SK-N-SH treated with all-trans-retinoic acid at 6 μM for 48 hours (cell line): ENCODE measurements at regions not wholly inside any gene's neighbourhood (a gene's known extent, or its start where the extent isn't known, plus 50 kb on each side); places are given as distances from the start of the nearest gene placed in this dataset.

Experiments
- ATAC-seq: fragments of 200-7000 bp; cut with Tn5 transposase; 3 replicates; pipeline ENCODE4 v1.9.1; 2020; ENCODE audit warnings: mild to moderate bottlenecking, moderate library complexity
- ARNTL ChIP-seq: fragments of 450-650 bp; formaldehyde crosslinking; IDR thresholded peaks from 2 replicates; pipeline ENCODE4 v1.5.0; 2020; ENCODE audit warnings: low read depth, mild to moderate bottlenecking, moderate library complexity, borderline replicate concordance
- BACH2 ChIP-seq: fragments of 250-450 bp; sonication (Bioruptor Pico); IDR thresholded peaks from 2 replicates; pipeline ENCODE4 v1.9.0; 2021; ENCODE audit warnings: mild to moderate bottlenecking, borderline replicate concordance
- CREB5 ChIP-seq: fragments of 250-450 bp; sonication (Bioruptor Pico); IDR thresholded peaks from 2 replicates; pipeline ENCODE4 v1.5.1; 2020; ENCODE audit warnings: low read depth, mild to moderate bottlenecking, moderate library complexity
- CSDC2 ChIP-seq: fragments of 250-450 bp; sonication (Bioruptor Pico); IDR thresholded peaks from 2 replicates; pipeline ENCODE4 v1.5.0; 2020; ENCODE audit warnings: mild to moderate bottlenecking, moderate library complexity
- ESRRG ChIP-seq: fragments of 250-450 bp; sonication (Bioruptor Pico); IDR thresholded peaks from 2 replicates; pipeline ENCODE4 v1.6.1; 2021; ENCODE audit warnings: mild to moderate bottlenecking
- GLIS3 ChIP-seq: fragments of 250-450 bp; sonication (Bioruptor Pico); IDR thresholded peaks from 2 replicates; pipeline ENCODE4 v1.5.0; 2020; ENCODE audit warnings: mild to moderate bottlenecking, moderate library complexity
- ISL1 ChIP-seq: fragments of 250-450 bp; sonication (Bioruptor Pico); IDR thresholded peaks from 2 replicates; pipeline ENCODE4 v2.1.2; 2022; ENCODE audit warnings: mild to moderate bottlenecking, moderate library complexity
- OSR1 ChIP-seq: fragments of 250-450 bp; sonication (Bioruptor Pico); IDR thresholded peaks from 2 replicates; pipeline ENCODE4 v1.8.0; 2022; ENCODE audit warnings: moderate library complexity, mild to moderate bottlenecking, inconsistent platforms
- POU6F1 ChIP-seq: fragments of 250-450 bp; sonication (Bioruptor Pico); IDR thresholded peaks from 2 replicates; pipeline ENCODE4 v1.8.0; 2021; ENCODE audit warnings: low read depth, mild to moderate bottlenecking, moderate library complexity, borderline replicate concordance
- PPARA ChIP-seq: fragments of 250-450 bp; sonication (Bioruptor Pico); IDR thresholded peaks from 2 replicates; pipeline ENCODE4 v1.5.0; 2020; ENCODE audit warnings: mild to moderate bottlenecking, borderline replicate concordance
- RARB ChIP-seq: fragments of 250-450 bp; sonication (Bioruptor Pico); IDR thresholded peaks from 2 replicates; pipeline ENCODE4 v1.8.0; 2021; ENCODE audit warnings: mild to moderate bottlenecking, moderate library complexity
- SNAI2 ChIP-seq: fragments of 250-450 bp; sonication (Bioruptor Pico); IDR thresholded peaks from 2 replicates; pipeline ENCODE4 v1.5.0; 2020; ENCODE audit warnings: mild to moderate bottlenecking, moderate library complexity
- TCF4 ChIP-seq: fragments of 250-450 bp; sonication (Bioruptor Pico); IDR thresholded peaks from 2 replicates; pipeline ENCODE4 v1.8.0; 2021; ENCODE audit warnings: mild to moderate bottlenecking, moderate library complexity, borderline replicate concordance
- TOX ChIP-seq: fragments of 250-450 bp; sonication (Bioruptor Pico); IDR thresholded peaks from 2 replicates; pipeline ENCODE4 v1.8.0; 2021; ENCODE audit warnings: mild to moderate bottlenecking, moderate library complexity, borderline replicate concordance
- TSHZ2 ChIP-seq: fragments of 250-450 bp; sonication (Bioruptor Pico); IDR thresholded peaks from 2 replicates; pipeline ENCODE4 v1.5.0; 2020; ENCODE audit warnings: mild to moderate bottlenecking, moderate library complexity
- ZC3H10 ChIP-seq: fragments of 250-450 bp; sonication (Bioruptor Pico); IDR thresholded peaks from 2 replicates; pipeline ENCODE4 v1.5.1; 2021; ENCODE audit warnings: mild to moderate bottlenecking, moderate library complexity
- ZFP3 ChIP-seq: fragments of 250-450 bp; sonication (Bioruptor Pico); IDR thresholded peaks from 2 replicates; pipeline ENCODE4 v1.5.0; 2020; ENCODE audit warnings: mild to moderate bottlenecking, moderate library complexity
- ZFP30 ChIP-seq: fragments of 450-650 bp; formaldehyde crosslinking; IDR thresholded peaks from 2 replicates; pipeline ENCODE4 v1.5.0; 2022; ENCODE audit warnings: mild to moderate bottlenecking, moderate library complexity
- ZNF70 ChIP-seq: fragments of 450-650 bp; formaldehyde crosslinking; IDR thresholded peaks from 2 replicates; pipeline ENCODE4 v1.5.0; 2020; ENCODE audit warnings: mild to moderate bottlenecking, moderate library complexity
- ZNF8 ChIP-seq: fragments of 450-650 bp; formaldehyde crosslinking; IDR thresholded peaks from 2 replicates; pipeline ENCODE4 v1.5.0; 2020; ENCODE audit warnings: mild to moderate bottlenecking, moderate library complexity

- no peak for ATAC-seq
- TF ChIP-seq TCF4 (CRISPR knock-in tag), result no peak
- TF ChIP-seq TOX, result no peak
- no peak for TF ChIP-seq ZNF70 (CRISPR knock-in tag)
- no peak for TF ChIP-seq TSHZ2 (CRISPR knock-in tag)
- no peak for TF ChIP-seq ARNTL
- TF ChIP-seq BACH2 (CRISPR knock-in tag), result no peak
- no peak for TF ChIP-seq ZC3H10 (CRISPR knock-in tag)
- TF ChIP-seq OSR1 (CRISPR knock-in tag), result no peak
- no peak for TF ChIP-seq POU6F1 (CRISPR knock-in tag)
- TF ChIP-seq RARB (CRISPR knock-in tag), result no peak
- TF ChIP-seq CREB5 (CRISPR knock-in tag), result no peak
- no peak for TF ChIP-seq PPARA (CRISPR knock-in tag)
- TF ChIP-seq ZFP30 (CRISPR knock-in tag), result no peak
- TF ChIP-seq ISL1, result no peak
- TF ChIP-seq ESRRG (CRISPR knock-in tag), result no peak
- TF ChIP-seq GLIS3 (CRISPR knock-in tag), result no peak
- TF ChIP-seq CSDC2 (CRISPR knock-in tag), result no peak
- TF ChIP-seq ZNF8, result no peak
- no peak for TF ChIP-seq ZFP3 (CRISPR knock-in tag)
- no peak for TF ChIP-seq SNAI2 (CRISPR knock-in tag)
These were observed 507.6 kb downstream of the SUCLG1 start for GRCh38 chr2:83951378-83951947.

GRCh38 chr2:83949361-83949760 lies 509.7 kb downstream of the SUCLG1 start:
- no peak for TF ChIP-seq TOX
- TF ChIP-seq ZNF70 (CRISPR knock-in tag), result no peak
- no peak for TF ChIP-seq ESRRG (CRISPR knock-in tag)
- no peak for TF ChIP-seq TSHZ2 (CRISPR knock-in tag)
- no peak for TF ChIP-seq TCF4 (CRISPR knock-in tag)
- TF ChIP-seq GLIS3 (CRISPR knock-in tag), result no peak
- TF ChIP-seq RARB (CRISPR knock-in tag), result no peak
- TF ChIP-seq BACH2 (CRISPR knock-in tag), result no peak
- TF ChIP-seq POU6F1 (CRISPR knock-in tag), result no peak
- no peak for TF ChIP-seq CSDC2 (CRISPR knock-in tag)
- no peak for ATAC-seq

GRCh38 chr2:83944191-83944590 lies 514.9 kb downstream of the SUCLG1 start:
- no peak for TF ChIP-seq TOX
- no peak for ATAC-seq
